Fibroblast of skin of scalp (primary cell): ENCODE measurements at regions not wholly inside any gene's neighbourhood (a gene's known extent, or its start where the extent isn't known, plus 50 kb on each side); places are given as distances from the start of the nearest gene placed in this dataset.

Experiments
- DNase-seq: peaks from one replicate; pipeline ENCODE4 v3.0.0-alpha.2; 2013

- DNase-seq = no peak
Measured at GRCh38 chr4:27186710-27187109, 326.1 kb downstream of the STIM2 start.

- no peak for DNase-seq
Measured at GRCh38 chr4:27187786-27188185, 327.1 kb downstream of the STIM2 start.

- no peak for DNase-seq
Measured at GRCh38 chr4:27189683-27190082, 329.0 kb downstream of the STIM2 start.

GRCh38 chr4:27191592-27191991, 331.0 kb downstream of the STIM2 start:
- DNase-seq = no peak

- no peak for DNase-seq
Measured at GRCh38 chr4:27194599-27195176, 334.0 kb downstream of the STIM2 start.

- DNase-seq = no peak
Measured at GRCh38 chr4:27198246-27198645, 337.6 kb downstream of the STIM2 start.

GRCh38 chr4:27198971-27199370, 338.3 kb downstream of the STIM2 start:
- DNase-seq = no peak

- DNase-seq = peak; percentile 43
Measured at GRCh38 chr4:27206009-27206408, 345.4 kb downstream of the STIM2 start.

- no peak for DNase-seq
Measured at GRCh38 chr4:27210956-27211355, 350.3 kb downstream of the STIM2 start.

GRCh38 chr4:27214010-27214409, 353.4 kb downstream of the STIM2 start:
- DNase-seq = no peak

GRCh38 chr4:27215220-27215826, 354.7 kb downstream of the STIM2 start:
- no peak for DNase-seq

- peak; percentile 78 for DNase-seq
Measured at GRCh38 chr4:27217261-27217769, 356.7 kb downstream of the STIM2 start.

- DNase-seq = no peak
Measured at GRCh38 chr4:27218013-27218412, 357.4 kb downstream of the STIM2 start.

- DNase-seq = no peak
Measured at GRCh38 chr4:27223326-27223725, 362.7 kb downstream of the STIM2 start.

GRCh38 chr4:27233531-27233930, 372.9 kb downstream of the STIM2 start:
- DNase-seq = no peak

- no peak for DNase-seq
Measured at GRCh38 chr4:27234306-27234899, 373.8 kb downstream of the STIM2 start.

- DNase-seq = no peak
Measured at GRCh38 chr4:27239641-27240040, 379.0 kb downstream of the STIM2 start.

- DNase-seq = no peak
Measured at GRCh38 chr4:27242217-27242616, 381.6 kb downstream of the STIM2 start.

- DNase-seq = no peak
Measured at GRCh38 chr4:27245216-27245615, 384.6 kb downstream of the STIM2 start.

GRCh38 chr4:27248829-27249228, 388.2 kb downstream of the STIM2 start:
- peak; percentile 8 for DNase-seq

GRCh38 chr4:27251771-27252170, 391.1 kb downstream of the STIM2 start:
- DNase-seq = no peak

- DNase-seq = no peak
Measured at GRCh38 chr4:27267339-27267969, 406.8 kb downstream of the STIM2 start.

- no peak for DNase-seq
Measured at GRCh38 chr4:27267970-27268355, 407.3 kb downstream of the STIM2 start.

GRCh38 chr4:27270435-27270834, 409.8 kb downstream of the STIM2 start:
- no peak for DNase-seq
